GM23338 (cell line): ENCODE measurements at regions not wholly inside any gene's neighbourhood (a gene's known extent, or its start where the extent isn't known, plus 50 kb on each side); places are given as distances from the start of the nearest gene placed in this dataset.

Experiments used
- ATAC-seq: fragments of 200-7000 bp; cut with Tn5 transposase; 3 replicates; pipeline ENCODE4 v1.9.1; 2020
- DNase-seq: peaks from one replicate; pipeline ENCODE4 v3.0.0-alpha.2; 2015; ENCODE audit warnings: low spot score
- H2AFZ ChIP-seq: fragments of 200-600 bp; sonication (generic); 2 replicates; pipeline ENCODE4 v1.8.0; 2016; ENCODE audit warnings: antibody characterized with exemption, mild to moderate bottlenecking, moderate library complexity
- H3F3A ChIP-seq: fragments of 200-600 bp; sonication (generic); replicated peaks from 2 replicates; pipeline ENCODE4 v1.8.0; 2017; ENCODE audit warnings: antibody characterized with exemption, mixed run types, low read depth
- H3K27ac ChIP-seq: fragments of 200-600 bp; sonication (generic); 2 replicates; pipeline ENCODE4 v1.6.1; 2016; ENCODE audit warnings: low read depth
- H3K27me3 ChIP-seq: fragments of 200-600 bp; sonication (generic); 2 replicates; pipeline ENCODE4 v1.8.0; 2016; ENCODE audit warnings: mild to moderate bottlenecking, mixed run types, moderate library complexity; ENCODE audit not compliant: insufficient read depth
- H3K36me3 ChIP-seq: fragments of 200-600 bp; sonication (generic); 2 replicates; pipeline ENCODE4 v1.8.0; 2016; ENCODE audit warnings: mild to moderate bottlenecking; ENCODE audit not compliant: insufficient read depth
- H3K4me1 ChIP-seq: fragments of 200-600 bp; sonication (generic); 2 replicates; pipeline ENCODE4 v1.8.0; 2016; ENCODE audit warnings: mild to moderate bottlenecking, moderate library complexity; ENCODE audit not compliant: insufficient read depth
- H3K4me2 ChIP-seq: fragments of 200-600 bp; sonication (generic); 2 replicates; pipeline ENCODE4 v1.7.1; 2017; ENCODE audit warnings: mixed run types
- H3K4me3 ChIP-seq: fragments of 200-600 bp; sonication (generic); 2 replicates; pipeline ENCODE4 v1.6.1; 2016; ENCODE audit warnings: mixed run types
- H3K79me2 ChIP-seq: fragments of 200-600 bp; sonication (generic); replicated peaks from 2 replicates; pipeline ENCODE4 v1.8.0; 2017; ENCODE audit warnings: mild to moderate bottlenecking; ENCODE audit not compliant: insufficient read depth
- H3K9me2 ChIP-seq: fragments of 200-600 bp; sonication (generic); 2 replicates; pipeline ENCODE4 v1.8.0; 2017; ENCODE audit not compliant: insufficient read depth
- H4K20me1 ChIP-seq: fragments of 200-600 bp; sonication (generic); replicated peaks from 2 replicates; pipeline ENCODE4 v1.8.0; 2017; ENCODE audit warnings: mild to moderate bottlenecking; ENCODE audit not compliant: insufficient read depth
- H3K27ac Mint-ChIP-seq: 2 replicates; pipeline ENCODE4 v1.8.0; 2020; ENCODE audit warnings: inconsistent platforms, mild to moderate bottlenecking, moderate library complexity, mixed read lengths
- H3K27me3 Mint-ChIP-seq: 3 replicates; pipeline ENCODE4 v1.8.0; 2022; ENCODE audit warnings: low read depth, mild to moderate bottlenecking, moderate library complexity, mixed read lengths, inconsistent platforms; ENCODE audit not compliant: insufficient read depth, poor library complexity
- H3K36me3 Mint-ChIP-seq: 3 replicates; pipeline ENCODE4 v1.8.0; 2021; ENCODE audit warnings: low read depth, mild to moderate bottlenecking, inconsistent platforms, moderate library complexity, mixed read lengths
- H3K4me1 Mint-ChIP-seq: 3 replicates; pipeline ENCODE4 v1.8.0; 2020; ENCODE audit warnings: mild to moderate bottlenecking, inconsistent platforms, mixed read lengths
- H3K4me3 Mint-ChIP-seq: 3 replicates; pipeline ENCODE4 v1.8.0; 2021; ENCODE audit warnings: moderate library complexity, mild to moderate bottlenecking, inconsistent platforms, mixed read lengths
- H3K9me3 Mint-ChIP-seq: 3 replicates; pipeline ENCODE4 v1.8.0; 2020; ENCODE audit warnings: moderate library complexity, mild to moderate bottlenecking, inconsistent platforms, mixed read lengths
- CREB1 ChIP-seq: fragments of 250-450 bp; sonication (Bioruptor Pico); IDR thresholded peaks from 2 replicates; pipeline ENCODE4 v1.5.0; 2020; ENCODE audit warnings: low read depth, mild to moderate bottlenecking, moderate library complexity
- EZH2 ChIP-seq: fragments of 200-600 bp; sonication (generic); IDR thresholded peaks from one replicate; pipeline ENCODE4 v1.8.0; 2017; ENCODE audit warnings: antibody characterized with exemption, mild to moderate bottlenecking, low read depth; ENCODE audit not compliant: unreplicated experiment
- EZH2phosphoT487 ChIP-seq: fragments of 200-600 bp; sonication (generic); IDR thresholded peaks from one replicate; pipeline ENCODE4 v1.8.1; 2018; ENCODE audit warnings: antibody characterized with exemption; ENCODE audit not compliant: unreplicated experiment
- JUNB ChIP-seq: IDR thresholded peaks from one replicate; pipeline ENCODE4 v1.6.1; 2016; ENCODE audit warnings: antibody characterized with exemption; ENCODE audit not compliant: unreplicated experiment
- NANOG ChIP-seq: IDR thresholded peaks from 2 replicates; pipeline ENCODE4 v1.6.1; 2016; ENCODE audit warnings: antibody characterized with exemption, borderline replicate concordance
- POLR2AphosphoS5 ChIP-seq: IDR thresholded peaks from 2 replicates; pipeline ENCODE4 v1.6.1; 2016; ENCODE audit warnings: antibody characterized with exemption, low read depth
- REST ChIP-seq: IDR thresholded peaks from one replicate; pipeline ENCODE4 v1.6.1; 2018; ENCODE audit warnings: antibody characterized with exemption; ENCODE audit not compliant: unreplicated experiment
- STAT1 ChIP-seq: IDR thresholded peaks from one replicate; pipeline ENCODE4 v1.6.1; 2016; ENCODE audit warnings: antibody characterized with exemption; ENCODE audit not compliant: unreplicated experiment
- ZNF114 ChIP-seq: fragments of 250-450 bp; sonication (Bioruptor Pico); IDR thresholded peaks from 2 replicates; pipeline ENCODE4 v1.5.0; 2020; ENCODE audit warnings: mild to moderate bottlenecking, moderate library complexity
- ZNF331 ChIP-seq: fragments of 250-450 bp; sonication (Bioruptor Pico); IDR thresholded peaks from 2 replicates; pipeline ENCODE4 v1.5.0; 2020; ENCODE audit warnings: low read depth, mild to moderate bottlenecking, moderate library complexity
- TF ChIP-seq, protein P1 (sequence below): fragments of 250-450 bp; sonication (Bioruptor Pico); IDR thresholded peaks from 2 replicates; pipeline ENCODE4 v1.5.0; 2020; ENCODE audit warnings: mild to moderate bottlenecking, moderate library complexity
- TF ChIP-seq, protein P2 (sequence below), 2 experiments: fragments of 200-600 bp in 1 of 2; sonication (generic) in 1 of 2; conservative IDR thresholded peaks; 2 replicates each; pipeline versions ENCODE4 v1.5.1 to v1.6.1; 2016 to 2017; ENCODE audit warnings: antibody characterized with exemption in 2 of 2, low read depth in 2 of 2, mild to moderate bottlenecking in 2 of 2, moderate library complexity in 1 of 2
- TF ChIP-seq, protein P3 (sequence below): IDR thresholded peaks from 2 replicates; pipeline ENCODE4 v1.6.1; 2016; ENCODE audit warnings: antibody characterized with exemption

DNA sequence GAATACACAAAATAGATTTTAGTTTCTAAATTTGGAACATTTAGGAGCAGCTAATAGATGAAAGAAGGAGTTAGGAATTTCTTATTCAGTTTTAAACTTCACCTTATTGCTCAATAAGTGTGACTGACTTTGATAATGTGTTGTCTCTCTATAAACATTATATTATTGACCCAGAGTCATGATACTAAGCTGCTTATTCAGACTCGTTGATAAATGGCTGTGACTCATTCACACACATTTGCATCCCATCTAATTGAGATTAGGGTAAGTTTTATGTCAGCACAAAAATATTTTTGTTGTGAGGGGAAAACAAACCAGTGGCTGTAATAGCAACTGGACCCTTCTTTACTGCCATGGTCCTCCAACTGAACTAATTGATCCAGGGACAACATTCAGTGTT, 137.6 kb downstream of the GOLIM4 start:
- DNase-seq = no peak
- no peaks in the 10 kb centered on the region for H3K27me3 Mint-ChIP-seq

More for the DNA sequence above, 137.6 kb downstream of the GOLIM4 start:
- H3K9me2 ChIP-seq = no peaks in the 10 kb centered on the region
- Mint-ChIP-seq H3K36me3 (no peaks in the 10 kb centered on the region), H3K4me3 (no peak overlapping the region), H3K9me3 (no peaks in the 10 kb centered on the region), H3K4me1 (peaks cover 2% of the 10 kb centered on the region; the same call in 2 of the 3 replicates), H3K27ac (no peak overlapping the region)
- no peaks in the 10 kb centered on the region for H4K20me1 ChIP-seq
- H3K4me2 ChIP-seq = no peak overlapping the region
- no peaks in the 10 kb centered on the region for H3F3A ChIP-seq
- TF ChIP-seq STAT1 = no peak
- TF ChIP-seq REST = no peak
- TF ChIP-seq, protein P1, sequence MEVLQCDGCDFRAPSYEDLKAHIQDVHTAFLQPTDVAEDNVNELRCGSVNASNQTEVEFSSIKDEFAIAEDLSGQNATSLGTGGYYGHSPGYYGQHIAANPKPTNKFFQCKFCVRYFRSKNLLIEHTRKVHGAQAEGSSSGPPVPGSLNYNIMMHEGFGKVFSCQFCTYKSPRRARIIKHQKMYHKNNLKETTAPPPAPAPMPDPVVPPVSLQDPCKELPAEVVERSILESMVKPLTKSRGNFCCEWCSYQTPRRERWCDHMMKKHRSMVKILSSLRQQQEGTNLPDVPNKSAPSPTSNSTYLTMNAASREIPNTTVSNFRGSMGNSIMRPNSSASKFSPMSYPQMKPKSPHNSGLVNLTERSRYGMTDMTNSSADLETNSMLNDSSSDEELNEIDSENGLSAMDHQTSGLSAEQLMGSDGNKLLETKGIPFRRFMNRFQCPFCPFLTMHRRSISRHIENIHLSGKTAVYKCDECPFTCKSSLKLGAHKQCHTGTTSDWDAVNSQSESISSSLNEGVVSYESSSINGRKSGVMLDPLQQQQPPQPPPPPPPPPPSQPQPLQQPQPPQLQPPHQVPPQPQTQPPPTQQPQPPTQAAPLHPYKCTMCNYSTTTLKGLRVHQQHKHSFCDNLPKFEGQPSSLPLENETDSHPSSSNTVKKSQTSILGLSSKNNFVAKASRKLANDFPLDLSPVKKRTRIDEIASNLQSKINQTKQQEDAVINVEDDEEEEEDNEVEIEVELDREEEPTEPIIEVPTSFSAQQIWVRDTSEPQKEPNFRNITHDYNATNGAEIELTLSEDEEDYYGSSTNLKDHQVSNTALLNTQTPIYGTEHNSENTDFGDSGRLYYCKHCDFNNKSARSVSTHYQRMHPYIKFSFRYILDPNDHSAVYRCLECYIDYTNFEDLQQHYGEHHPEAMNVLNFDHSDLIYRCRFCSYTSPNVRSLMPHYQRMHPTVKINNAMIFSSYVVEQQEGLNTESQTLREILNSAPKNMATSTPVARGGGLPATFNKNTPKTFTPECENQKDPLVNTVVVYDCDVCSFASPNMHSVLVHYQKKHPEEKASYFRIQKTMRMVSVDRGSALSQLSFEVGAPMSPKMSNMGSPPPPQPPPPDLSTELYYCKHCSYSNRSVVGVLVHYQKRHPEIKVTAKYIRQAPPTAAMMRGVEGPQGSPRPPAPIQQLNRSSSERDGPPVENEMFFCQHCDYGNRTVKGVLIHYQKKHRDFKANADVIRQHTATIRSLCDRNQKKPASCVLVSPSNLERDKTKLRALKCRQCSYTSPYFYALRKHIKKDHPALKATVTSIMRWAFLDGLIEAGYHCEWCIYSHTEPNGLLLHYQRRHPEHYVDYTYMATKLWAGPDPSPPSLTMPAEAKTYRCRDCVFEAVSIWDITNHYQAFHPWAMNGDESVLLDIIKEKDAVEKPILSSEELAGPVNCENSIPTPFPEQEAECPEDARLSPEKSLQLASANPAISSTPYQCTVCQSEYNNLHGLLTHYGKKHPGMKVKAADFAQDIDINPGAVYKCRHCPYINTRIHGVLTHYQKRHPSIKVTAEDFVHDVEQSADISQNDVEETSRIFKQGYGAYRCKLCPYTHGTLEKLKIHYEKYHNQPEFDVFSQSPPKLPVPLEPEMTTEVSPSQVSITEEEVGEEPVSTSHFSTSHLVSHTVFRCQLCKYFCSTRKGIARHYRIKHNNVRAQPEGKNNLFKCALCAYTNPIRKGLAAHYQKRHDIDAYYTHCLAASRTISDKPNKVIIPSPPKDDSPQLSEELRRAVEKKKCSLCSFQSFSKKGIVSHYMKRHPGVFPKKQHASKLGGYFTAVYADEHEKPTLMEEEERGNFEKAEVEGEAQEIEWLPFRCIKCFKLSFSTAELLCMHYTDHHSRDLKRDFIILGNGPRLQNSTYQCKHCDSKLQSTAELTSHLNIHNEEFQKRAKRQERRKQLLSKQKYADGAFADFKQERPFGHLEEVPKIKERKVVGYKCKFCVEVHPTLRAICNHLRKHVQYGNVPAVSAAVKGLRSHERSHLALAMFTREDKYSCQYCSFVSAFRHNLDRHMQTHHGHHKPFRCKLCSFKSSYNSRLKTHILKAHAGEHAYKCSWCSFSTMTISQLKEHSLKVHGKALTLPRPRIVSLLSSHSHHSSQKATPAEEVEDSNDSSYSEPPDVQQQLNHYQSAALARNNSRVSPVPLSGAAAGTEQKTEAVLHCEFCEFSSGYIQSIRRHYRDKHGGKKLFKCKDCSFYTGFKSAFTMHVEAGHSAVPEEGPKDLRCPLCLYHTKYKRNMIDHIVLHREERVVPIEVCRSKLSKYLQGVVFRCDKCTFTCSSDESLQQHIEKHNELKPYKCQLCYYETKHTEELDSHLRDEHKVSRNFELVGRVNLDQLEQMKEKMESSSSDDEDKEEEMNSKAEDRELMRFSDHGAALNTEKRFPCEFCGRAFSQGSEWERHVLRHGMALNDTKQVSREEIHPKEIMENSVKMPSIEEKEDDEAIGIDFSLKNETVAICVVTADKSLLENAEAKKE (CRISPR knock-in tag) = no peak
- TF ChIP-seq EZH2 = no peak
- TF ChIP-seq EZH2phosphoT487 = no peak
- no peak for TF ChIP-seq ZNF114 (CRISPR knock-in tag)
- no peak for TF ChIP-seq JUNB
- TF ChIP-seq, protein P2, sequence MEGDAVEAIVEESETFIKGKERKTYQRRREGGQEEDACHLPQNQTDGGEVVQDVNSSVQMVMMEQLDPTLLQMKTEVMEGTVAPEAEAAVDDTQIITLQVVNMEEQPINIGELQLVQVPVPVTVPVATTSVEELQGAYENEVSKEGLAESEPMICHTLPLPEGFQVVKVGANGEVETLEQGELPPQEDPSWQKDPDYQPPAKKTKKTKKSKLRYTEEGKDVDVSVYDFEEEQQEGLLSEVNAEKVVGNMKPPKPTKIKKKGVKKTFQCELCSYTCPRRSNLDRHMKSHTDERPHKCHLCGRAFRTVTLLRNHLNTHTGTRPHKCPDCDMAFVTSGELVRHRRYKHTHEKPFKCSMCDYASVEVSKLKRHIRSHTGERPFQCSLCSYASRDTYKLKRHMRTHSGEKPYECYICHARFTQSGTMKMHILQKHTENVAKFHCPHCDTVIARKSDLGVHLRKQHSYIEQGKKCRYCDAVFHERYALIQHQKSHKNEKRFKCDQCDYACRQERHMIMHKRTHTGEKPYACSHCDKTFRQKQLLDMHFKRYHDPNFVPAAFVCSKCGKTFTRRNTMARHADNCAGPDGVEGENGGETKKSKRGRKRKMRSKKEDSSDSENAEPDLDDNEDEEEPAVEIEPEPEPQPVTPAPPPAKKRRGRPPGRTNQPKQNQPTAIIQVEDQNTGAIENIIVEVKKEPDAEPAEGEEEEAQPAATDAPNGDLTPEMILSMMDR (conservative IDR thresholded peaks at IDR 0.05; ENCODE audit: low read depth in 2 of 2) = no peak
- no peak for TF ChIP-seq POLR2AphosphoS5
- TF ChIP-seq, protein P3, sequence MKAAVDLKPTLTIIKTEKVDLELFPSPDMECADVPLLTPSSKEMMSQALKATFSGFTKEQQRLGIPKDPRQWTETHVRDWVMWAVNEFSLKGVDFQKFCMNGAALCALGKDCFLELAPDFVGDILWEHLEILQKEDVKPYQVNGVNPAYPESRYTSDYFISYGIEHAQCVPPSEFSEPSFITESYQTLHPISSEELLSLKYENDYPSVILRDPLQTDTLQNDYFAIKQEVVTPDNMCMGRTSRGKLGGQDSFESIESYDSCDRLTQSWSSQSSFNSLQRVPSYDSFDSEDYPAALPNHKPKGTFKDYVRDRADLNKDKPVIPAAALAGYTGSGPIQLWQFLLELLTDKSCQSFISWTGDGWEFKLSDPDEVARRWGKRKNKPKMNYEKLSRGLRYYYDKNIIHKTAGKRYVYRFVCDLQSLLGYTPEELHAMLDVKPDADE = no peak
- no peak for TF ChIP-seq CREB1 (CRISPR knock-in tag)
- no peak for TF ChIP-seq ZNF331 (CRISPR knock-in tag)
- TF ChIP-seq NANOG = no peak
- no peaks in the 10 kb centered on the region for H3K36me3 ChIP-seq
- H3K27ac ChIP-seq = no peak overlapping the region
- ATAC-seq = no peak
- H3K27me3 ChIP-seq = no peaks in the 10 kb centered on the region
- H3K79me2 ChIP-seq = no peaks in the 10 kb centered on the region
- no peak overlapping the region for H2AFZ ChIP-seq
- no peaks in the 10 kb centered on the region for H3K4me1 ChIP-seq
- no peak overlapping the region for H3K4me3 ChIP-seq
